ENCODE measurements at regions not wholly inside any gene's neighbourhood (a gene's known extent, or its start where the extent isn't known, plus 50 kb on each side); places are given as distances from the start of the nearest gene placed in this dataset.

DNA sequence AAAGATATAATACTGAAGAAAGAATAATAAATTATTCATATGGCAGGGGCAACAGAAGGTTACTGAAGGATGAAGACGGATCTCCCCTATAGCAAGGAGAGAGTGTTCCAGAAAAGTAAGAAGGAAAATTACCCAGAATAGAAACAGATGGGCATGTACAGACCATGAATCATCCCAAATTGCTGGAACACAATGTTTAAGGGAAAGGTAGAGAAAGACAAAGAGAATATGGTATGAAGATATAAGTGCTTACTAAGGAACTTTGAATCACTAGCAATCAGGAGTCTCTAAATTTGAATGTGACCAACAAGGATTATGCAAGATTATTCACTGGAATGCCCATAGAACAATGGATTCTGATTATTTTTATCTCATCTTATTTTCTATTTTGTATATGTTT, 375.4 kb downstream of the COL11A1 start:
- no peak for DNase-seq (ENCODE audit: low spot score in 2 of 2)
- intact Hi-C loops (cut with DNase I; ENCODE audit: low total_unique reads), result no loop called here
- TF ChIP-seq POLR2AphosphoS5 (IDR thresholded peaks at IDR 0.05) (no peak), POLR2A (IDR thresholded peaks at IDR 0.05) (no peak)
- TF ChIP-seq, protein P1, sequence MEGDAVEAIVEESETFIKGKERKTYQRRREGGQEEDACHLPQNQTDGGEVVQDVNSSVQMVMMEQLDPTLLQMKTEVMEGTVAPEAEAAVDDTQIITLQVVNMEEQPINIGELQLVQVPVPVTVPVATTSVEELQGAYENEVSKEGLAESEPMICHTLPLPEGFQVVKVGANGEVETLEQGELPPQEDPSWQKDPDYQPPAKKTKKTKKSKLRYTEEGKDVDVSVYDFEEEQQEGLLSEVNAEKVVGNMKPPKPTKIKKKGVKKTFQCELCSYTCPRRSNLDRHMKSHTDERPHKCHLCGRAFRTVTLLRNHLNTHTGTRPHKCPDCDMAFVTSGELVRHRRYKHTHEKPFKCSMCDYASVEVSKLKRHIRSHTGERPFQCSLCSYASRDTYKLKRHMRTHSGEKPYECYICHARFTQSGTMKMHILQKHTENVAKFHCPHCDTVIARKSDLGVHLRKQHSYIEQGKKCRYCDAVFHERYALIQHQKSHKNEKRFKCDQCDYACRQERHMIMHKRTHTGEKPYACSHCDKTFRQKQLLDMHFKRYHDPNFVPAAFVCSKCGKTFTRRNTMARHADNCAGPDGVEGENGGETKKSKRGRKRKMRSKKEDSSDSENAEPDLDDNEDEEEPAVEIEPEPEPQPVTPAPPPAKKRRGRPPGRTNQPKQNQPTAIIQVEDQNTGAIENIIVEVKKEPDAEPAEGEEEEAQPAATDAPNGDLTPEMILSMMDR (IDR thresholded peaks at IDR 0.05), result no peak
- Histone ChIP-seq H3K9me3 (no peaks in the 10 kb centered on the region), H3K36me3 (no peaks in the 10 kb centered on the region), H3K4me3 (no peak overlapping the region), H3K4me1 (no peaks in the 10 kb centered on the region), H3K27ac (no peak overlapping the region), H3K27me3 (no peaks in the 10 kb centered on the region)

- TF ChIP-seq POLR2AphosphoS5 (IDR thresholded peaks at IDR 0.05), result no peak
- TF ChIP-seq, protein P1 (IDR thresholded peaks at IDR 0.05), result no peak
- no peak for TF ChIP-seq POLR2A (IDR thresholded peaks at IDR 0.05)
- no peak for DNase-seq (ENCODE audit: low spot score in 2 of 2)
- H3K27me3 ChIP-seq, result no peaks in the 10 kb centered on the region
- no peak overlapping the region for H3K27ac ChIP-seq
- intact Hi-C loops (cut with DNase I; ENCODE audit: low total_unique reads), result no loop called here
- H3K4me1 ChIP-seq, result no peaks in the 10 kb centered on the region
- no peaks in the 10 kb centered on the region for H3K9me3 ChIP-seq
- H3K36me3 ChIP-seq, result no peaks in the 10 kb centered on the region
- H3K4me3 ChIP-seq, result no peak overlapping the region
Observed at GRCh38 chr1:102726417-102726816, 381.9 kb downstream of the COL11A1 start.

DNA sequence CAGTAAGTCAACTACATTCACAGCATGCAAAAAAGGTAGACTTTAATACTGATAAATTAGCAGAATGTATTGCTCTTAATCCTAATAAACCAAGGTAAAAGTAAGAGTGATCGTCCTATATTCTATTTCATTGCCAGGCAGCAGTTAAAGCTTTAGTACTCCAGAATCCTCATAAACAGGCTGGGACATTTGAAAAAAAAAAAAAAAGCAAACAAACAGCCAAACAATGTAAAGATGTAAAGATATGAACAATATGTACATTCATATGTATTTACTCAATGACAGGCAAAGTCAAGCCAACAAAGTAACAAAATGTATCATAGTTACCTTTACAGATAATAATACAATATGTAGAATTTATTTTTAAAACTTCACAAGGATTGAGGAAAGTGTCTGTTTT, 383.6 kb downstream of the COL11A1 start:
- Histone ChIP-seq H3K9me3 (no peaks in the 10 kb centered on the region), H3K27me3 (no peaks in the 10 kb centered on the region), H3K4me1 (no peaks in the 10 kb centered on the region), H3K4me3 (no peak overlapping the region), H3K36me3 (no peaks in the 10 kb centered on the region), H3K27ac (no peak overlapping the region)
- no peak for DNase-seq (ENCODE audit: low spot score in 2 of 2)
- intact Hi-C loops (cut with DNase I; ENCODE audit: low total_unique reads), result no loop called here
- TF ChIP-seq, protein P1 (IDR thresholded peaks at IDR 0.05), result no peak
- no peak for TF ChIP-seq POLR2A (IDR thresholded peaks at IDR 0.05)
- no peak for TF ChIP-seq POLR2AphosphoS5 (IDR thresholded peaks at IDR 0.05)

- DNase-seq (ENCODE audit: low spot score in 2 of 2), result no peak
- Histone ChIP-seq H3K36me3 (no peaks in the 10 kb centered on the region), H3K4me1 (no peaks in the 10 kb centered on the region), H3K27me3 (no peaks in the 10 kb centered on the region), H3K9me3 (no peaks in the 10 kb centered on the region), H3K27ac (no peak overlapping the region), H3K4me3 (no peak overlapping the region)
- intact Hi-C loops (cut with DNase I; ENCODE audit: low total_unique reads), result no loop called here
- TF ChIP-seq POLR2A (IDR thresholded peaks at IDR 0.05) (no peak), POLR2AphosphoS5 (IDR thresholded peaks at IDR 0.05) (no peak)
- TF ChIP-seq, protein P1 (IDR thresholded peaks at IDR 0.05), result no peak
Observed at GRCh38 chr1:102715150-102715549, 393.2 kb downstream of the COL11A1 start.

DNA sequence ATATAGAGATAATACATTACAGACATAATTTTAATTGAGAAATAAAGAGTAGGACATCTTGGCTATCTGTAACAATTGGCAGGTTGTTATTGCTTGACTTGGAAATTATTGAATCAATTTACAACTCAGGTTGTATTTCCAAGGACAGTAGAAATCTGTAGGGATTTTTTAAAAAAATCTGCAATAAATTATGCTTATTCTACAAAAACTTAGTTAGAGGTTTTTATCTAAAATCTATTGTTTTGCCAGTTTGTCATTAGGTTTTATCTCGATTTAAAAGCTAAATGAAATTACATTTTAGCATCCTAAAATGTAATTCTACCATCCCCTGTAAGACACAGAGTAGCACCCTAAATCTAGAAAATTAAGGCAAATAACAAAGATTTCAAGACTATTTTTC, 408.8 kb downstream of the COL11A1 start:
- Histone ChIP-seq H3K9me3 (no peaks in the 10 kb centered on the region), H3K4me3 (no peak overlapping the region), H3K36me3 (no peaks in the 10 kb centered on the region), H3K27me3 (no peaks in the 10 kb centered on the region), H3K4me1 (no peaks in the 10 kb centered on the region), H3K27ac (no peak overlapping the region)
- TF ChIP-seq POLR2A (IDR thresholded peaks at IDR 0.05), result no peak
- TF ChIP-seq, protein P1 (IDR thresholded peaks at IDR 0.05), result no peak
- TF ChIP-seq POLR2AphosphoS5 (IDR thresholded peaks at IDR 0.05), result no peak
- no peak for DNase-seq (ENCODE audit: low spot score in 2 of 2)
- intact Hi-C loops (cut with DNase I; ENCODE audit: low total_unique reads), result no loop called here

All from breast epithelium (tissue), 4 donors.